CD4-positive, alpha-beta T cell treated with Interleukin-4 for 1 hour (primary cell): ENCODE measurements at regions not wholly inside any gene's neighbourhood (a gene's known extent, or its start where the extent isn't known, plus 50 kb on each side); places are given as distances from the start of the nearest gene placed in this dataset.
"Not testable (repeated sequence)": the region's sequence is repeated elsewhere in the genome, so short reads cannot be mapped to it uniquely, and the experiment has no call there.

Experiments
- DNase-seq, 2 donors: peaks; one replicate each; pipeline ENCODE4 v3.0.0-alpha.2; 2020 to 2022

DNA sequence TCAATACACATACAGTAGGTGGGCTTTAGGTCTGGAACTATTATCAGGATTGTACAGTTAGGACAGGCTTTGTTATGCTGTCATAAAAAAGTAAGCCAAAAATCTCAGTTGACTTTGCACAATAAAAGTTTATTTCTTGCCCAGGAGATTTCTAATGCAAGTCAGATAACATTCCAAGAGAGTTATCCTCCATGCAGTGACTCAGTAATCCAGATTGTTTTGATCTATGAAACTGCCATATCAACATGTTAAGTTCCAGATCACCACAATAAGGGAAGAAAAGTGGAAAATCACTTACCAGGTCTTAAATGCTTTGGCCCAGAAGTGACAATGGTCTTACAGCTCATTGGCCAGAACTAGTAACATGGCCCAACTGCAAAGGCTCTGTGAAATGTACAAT is 636.2 kb upstream of the KLF12 start:
- DNase-seq, result no peak

DNA sequence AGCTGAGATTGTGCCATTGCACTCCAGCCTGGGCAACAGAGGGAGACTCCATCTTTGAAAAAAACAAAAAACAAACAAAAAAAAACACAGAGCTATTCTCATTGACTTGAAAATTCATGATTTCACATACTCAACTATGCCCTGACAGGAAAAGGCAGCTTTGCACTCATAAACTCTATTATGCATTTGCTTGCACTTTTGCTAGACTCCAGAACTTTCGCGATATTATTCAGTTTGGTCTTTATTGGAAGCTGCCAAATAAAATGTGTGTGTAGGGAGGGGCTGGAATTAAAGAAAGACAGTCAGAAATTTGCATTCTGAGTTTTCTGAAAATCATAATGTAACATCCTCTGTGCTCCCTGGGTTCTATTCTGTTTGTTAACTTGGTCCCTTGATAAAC is 635.1 kb upstream of the KLF12 start:
- no peak for DNase-seq

DNA sequence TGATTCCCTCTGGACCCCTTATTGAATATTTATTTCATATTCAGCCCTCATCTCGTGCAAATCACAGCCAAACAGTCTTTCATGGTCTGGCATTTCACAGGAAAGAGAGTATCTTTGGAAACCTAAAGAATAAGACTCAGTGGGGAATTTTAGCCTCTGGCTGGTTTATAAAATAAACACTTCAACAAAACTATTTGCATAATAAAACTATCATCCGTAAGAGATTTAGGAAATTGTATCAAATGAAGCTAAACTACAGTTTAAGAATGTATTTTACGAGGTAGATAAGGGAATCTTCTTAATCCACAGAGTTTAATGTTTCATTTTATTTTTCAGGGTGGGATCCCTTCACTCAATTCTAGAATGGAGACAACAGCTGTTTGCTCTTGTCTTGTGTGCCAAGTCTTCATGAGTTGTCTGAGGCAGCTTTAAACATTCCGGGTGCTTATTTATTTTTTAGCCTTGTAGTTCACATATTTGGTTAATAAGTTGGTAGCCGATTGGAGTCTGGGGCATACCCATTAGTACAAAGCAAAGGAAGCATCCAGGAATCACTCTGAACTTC is 634.4 kb upstream of the KLF12 start:
- no peak for DNase-seq

DNA sequence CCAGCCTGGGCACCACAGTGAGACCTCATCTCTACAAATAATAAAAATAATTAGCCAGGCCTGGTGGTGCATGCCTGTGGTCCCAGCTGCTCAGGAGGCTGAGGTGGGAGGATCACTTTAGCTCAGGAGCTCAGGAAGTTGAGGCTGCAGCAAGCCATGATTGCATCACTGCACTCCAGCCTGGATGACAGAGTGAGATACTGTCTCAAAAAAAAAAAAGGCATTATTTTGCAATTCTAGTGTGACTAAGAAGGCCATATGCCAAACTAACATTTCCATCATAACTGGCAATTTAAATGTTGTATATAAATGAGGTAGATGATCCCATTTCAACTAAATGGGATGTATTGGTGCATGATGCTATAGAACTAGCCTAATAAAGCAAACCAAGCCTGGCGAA is 632.8 kb upstream of the KLF12 start:
- DNase-seq, result no peak

DNA sequence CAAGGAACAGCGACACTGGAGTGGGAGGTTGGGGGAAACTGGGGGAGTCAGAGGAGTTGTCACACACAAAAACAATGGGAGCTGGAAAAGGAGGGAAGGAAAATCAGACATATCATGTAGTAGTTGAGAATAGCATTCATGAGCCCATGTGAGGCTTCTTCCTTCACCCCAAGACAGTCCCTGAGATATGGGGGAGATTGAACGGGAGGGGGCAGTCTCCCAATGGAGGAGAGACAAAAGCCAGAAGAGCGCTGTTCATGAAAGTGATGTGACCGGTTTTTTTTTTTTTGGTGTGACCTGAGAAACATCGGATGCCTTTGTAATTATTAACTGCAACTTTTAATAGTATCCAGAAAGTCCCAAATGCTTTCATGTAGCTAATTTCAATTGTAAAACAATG is 631.8 kb upstream of the KLF12 start:
- DNase-seq, result no peak

DNA sequence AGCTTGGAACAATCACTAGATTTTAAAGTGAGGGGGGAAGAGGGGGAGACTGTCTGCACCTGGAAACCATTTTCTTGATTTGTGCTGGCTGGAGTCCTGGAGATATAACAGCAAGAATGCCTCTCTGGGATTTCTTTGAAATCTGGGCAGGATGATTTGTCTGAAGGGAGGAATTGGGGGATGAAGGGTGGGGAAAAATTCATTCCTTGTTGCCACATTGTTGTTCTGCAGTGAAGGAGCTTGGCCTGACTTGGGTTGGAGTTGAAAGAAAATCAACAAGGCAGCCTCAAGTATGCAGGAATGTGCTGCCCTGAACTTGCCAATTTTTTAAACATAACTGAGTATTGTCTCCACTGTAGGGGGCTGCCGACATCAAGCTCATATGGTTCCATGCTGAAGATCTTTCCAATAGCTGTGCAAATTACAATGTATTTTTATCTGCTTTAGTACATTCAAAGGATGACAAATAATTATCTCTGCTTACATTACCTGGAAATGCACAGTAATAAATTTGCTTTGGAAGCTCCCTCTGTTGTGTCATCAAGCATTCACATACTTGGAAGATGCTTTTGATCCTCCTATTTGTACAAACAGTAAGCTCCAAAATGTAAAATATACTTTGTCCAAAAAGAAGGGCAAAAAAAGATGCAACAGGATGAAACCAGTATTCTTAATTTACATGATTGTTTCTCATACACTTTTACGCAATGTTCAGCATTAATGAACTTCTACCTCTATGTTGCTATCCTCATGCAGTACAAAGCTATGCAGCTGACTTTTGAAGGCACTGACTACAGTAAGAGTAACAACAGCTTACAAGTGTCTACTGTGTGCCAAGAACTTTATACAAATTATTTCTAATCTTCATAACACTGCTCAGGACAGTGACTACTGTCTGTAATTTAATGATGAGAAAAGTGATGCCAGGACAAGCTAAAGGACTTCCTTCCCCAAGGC is 627.9 kb upstream of the KLF12 start:
- no peak for DNase-seq

DNA sequence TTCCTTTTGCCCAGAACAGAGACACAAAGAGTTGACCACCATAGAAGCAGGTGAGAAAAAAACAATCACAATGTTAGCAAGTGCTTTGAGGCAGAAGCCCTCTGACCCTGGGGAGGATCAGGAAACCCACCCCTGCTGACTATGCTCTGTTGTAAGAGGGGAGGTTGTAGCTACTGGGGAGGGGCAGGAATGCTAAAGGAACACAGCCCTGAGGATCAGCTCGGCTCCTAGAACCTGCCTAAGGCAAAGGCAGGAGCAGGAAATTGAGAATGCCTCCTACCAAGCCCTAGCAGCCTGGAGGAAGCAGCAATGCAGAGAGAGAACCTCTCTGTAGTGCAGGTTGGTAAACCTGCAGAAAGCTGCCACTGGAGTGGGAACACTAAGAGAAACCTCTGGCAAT is 624.0 kb upstream of the KLF12 start:
- DNase-seq, result no peak

DNA sequence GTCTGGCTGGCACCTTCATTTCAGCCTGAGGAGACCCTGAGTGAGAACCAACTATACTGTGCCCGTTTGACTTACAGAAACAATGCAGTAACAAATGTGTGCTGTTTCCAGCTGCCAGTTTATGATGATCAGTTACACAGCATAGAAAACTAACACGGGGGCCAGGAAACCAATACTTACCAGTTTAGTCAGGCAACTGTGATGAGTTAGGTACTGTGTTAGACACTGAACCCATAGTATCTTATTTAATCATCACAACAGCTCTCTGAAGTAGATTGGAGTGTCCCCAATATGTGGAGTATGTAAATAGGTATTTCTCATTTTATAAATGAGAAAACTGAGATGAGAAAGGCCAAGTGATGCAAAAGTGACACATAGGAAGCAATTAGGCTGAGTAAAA is 620.9 kb upstream of the KLF12 start:
- no peak for DNase-seq

DNA sequence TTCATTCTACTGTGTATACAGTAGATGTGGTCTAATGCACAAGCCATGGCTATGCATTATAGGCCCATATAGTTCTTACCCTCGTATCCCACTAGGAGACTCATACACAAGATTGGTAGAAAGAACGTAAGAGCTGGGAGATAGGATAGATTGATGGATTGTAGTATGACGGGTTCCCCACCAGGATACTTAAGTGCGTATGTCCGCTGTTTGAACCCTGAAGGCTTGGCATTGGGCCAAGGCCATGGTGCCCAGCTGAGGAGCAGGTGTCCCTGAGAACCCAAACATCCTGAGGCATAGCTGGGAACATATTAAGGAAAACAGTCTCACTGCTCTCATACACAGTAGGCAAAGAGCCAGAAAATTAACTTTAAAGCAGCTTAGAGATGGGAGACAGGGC is 617.5 kb upstream of the KLF12 start:
- no peak for DNase-seq

DNA sequence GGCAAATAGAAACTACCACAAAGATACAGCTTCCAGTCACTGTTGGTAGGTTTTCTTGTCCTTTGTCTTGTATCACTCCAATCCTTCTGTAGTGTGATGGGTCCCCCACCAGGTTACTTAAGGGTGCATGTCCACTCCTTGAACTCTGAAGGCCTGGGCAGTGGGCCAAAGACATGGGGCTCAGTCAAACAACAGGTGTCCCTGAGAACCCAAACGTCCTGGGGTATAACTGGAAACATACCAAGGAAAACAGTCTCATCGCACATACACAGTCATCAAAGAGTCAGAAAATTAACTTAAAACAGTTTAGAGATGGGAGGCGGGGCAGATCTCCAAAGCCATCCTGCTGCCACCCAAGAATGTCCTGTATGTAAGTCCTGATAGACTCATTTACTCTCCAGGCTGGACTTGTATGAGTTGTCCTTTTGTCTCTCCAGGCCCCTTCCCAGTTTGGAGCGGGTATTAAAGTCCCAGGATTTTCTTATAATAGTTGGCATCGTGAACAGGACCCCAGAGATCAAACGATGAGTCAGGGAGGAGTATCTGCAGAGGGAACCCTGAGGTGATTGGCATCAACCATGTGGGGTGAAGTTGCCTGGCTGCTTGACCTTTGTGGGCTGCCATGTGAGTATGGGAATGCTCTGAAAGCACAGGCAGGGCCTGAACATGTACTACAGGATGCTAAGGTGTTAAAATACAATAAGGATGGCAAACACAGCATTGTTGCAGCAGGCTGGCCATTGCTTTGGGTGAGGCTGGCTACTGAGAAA is 613.2 kb upstream of the KLF12 start:
- no peak for DNase-seq

DNA sequence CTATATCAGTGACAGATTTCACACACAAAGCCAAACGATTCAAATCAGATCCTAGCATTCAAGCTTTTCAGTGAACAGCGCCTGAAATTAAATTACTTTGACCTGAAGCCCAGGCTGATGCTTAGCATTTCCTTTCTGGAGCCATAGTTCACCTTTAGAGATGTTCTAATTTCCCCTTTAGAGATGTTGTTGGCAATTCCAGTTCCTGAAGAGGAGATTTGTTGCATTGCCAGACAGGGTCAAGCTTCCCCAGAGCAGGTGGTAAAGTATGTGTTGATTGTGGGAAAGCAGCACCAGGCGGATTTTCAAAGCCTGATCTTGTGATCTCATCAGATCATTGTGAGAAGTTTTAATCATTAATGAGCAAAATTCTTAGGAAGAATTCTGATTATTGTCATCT is 609.8 kb upstream of the KLF12 start:
- DNase-seq, result no peak

DNA sequence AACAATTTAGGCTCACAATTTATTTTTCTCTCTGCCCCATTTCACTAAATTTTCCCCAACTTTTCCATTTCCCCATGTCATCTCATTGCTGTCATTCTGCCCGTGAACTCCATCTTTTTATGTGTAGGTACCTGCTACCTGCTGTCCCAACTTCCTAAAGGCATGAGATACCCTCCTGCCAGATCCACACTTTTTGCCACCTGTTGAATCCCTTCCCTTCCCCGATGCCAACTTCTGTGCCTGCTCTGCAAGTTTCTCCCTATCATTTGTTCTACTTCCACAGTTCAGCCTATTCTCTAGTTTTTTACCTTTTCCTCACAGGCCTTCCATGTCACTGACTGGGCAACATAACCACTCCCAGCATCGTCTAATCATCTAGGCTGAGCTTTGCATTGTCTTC is 607.5 kb upstream of the KLF12 start:
- DNase-seq, result no peak

DNA sequence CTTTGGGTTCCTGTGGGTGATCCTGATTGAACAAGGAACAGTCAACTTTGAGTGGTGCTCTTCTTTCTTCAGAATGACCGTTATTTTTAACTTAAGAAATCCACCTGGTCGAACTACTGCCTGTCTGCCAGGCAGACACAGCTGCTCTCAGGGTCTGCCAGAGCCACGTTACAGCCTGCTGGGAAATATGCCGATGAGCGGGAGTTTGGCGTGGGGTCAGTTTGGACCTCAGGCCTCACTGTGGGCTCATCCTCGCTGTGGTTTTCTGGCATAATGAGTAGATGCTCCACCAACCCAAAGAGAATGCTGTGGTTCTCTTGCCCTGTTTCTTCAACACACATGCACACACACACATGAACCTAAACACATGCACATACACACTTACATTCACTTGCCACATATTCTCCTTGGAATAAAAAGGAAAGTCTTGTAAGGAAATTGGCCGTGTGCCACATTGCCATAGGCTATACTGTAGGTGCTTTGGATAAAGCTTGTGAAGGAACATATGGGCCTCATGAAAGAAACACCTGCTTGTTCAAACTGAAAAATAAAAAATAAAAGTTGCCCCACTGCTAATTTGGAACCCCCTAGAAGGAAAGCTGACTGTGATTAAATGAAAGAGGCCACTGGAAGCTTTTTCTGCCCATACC is 598.7 kb upstream of the KLF12 start:
- DNase-seq, result no peak

DNA sequence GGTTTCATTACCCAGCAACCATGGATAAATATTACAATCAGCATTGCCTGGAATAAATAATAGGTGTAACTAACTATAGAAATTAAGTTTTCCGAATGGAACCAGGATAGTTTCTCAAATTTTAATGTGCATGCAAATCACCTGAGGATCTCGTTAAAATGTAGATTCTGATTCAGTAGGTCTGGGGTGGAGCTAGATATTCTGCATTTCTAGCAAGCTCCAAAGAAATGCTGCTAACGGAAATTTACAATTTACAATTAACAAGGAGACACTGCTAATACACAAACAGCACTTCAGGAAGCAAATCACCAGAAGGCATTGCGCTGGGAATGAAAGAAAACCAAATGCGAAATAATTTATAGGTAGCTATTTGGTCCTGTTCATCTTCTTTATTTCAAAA is 597.5 kb upstream of the KLF12 start:
- DNase-seq, result no peak

DNA sequence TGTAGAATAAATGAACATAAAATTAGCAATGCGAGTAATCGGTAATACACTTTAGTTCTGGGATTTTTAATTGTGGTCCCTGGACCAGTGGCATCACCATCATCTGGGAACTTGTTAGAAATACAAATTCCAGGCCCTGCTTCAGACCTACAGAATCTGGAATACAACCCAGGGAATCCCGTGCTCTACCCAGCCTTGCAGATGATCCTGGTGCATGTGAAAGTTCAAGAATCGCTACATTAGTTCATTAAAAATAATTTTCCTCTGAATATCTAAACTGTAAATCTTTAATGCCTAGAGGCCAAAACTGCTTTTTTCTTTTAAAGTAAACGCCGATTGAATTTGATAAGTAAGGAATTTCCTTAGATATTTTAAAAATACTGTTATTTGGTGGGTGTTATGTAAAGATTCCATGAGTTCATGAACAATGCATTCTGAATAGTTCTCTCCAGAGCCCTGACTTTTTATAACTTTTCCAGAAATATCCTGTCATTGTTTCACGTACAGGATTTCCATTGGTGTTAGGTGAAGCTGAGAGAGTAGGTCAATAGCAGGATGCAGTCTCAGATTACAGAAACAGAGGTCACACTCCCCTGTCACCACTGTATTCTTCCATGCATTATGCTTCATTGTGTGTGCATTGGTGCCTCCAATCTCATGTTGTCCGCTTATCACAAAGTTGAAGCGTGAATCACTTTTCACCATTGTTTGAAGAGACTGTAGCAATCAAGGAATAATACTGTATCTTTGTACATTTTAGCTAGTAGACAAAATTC is 596.5 kb upstream of the KLF12 start:
- no peak for DNase-seq

DNA sequence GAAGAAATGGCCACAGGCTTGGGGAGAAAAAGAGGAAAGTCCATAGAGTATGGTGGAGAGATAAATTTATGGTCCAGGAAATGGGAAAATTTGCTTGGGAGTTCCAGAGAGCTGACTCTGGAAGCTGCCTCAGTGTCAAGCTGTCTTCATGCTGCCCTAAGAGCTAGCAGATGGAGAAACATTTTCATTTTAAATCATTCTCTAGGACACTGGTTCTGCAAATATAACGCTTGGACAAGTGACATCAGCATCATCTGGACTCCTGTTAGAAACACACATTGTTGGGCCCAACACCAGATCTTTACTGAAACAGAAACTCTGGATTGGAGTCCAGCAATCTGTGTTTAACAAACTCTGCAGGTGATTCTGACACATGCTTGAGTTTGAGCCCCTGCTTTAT is 592.0 kb upstream of the KLF12 start:
- no peak for DNase-seq

DNA sequence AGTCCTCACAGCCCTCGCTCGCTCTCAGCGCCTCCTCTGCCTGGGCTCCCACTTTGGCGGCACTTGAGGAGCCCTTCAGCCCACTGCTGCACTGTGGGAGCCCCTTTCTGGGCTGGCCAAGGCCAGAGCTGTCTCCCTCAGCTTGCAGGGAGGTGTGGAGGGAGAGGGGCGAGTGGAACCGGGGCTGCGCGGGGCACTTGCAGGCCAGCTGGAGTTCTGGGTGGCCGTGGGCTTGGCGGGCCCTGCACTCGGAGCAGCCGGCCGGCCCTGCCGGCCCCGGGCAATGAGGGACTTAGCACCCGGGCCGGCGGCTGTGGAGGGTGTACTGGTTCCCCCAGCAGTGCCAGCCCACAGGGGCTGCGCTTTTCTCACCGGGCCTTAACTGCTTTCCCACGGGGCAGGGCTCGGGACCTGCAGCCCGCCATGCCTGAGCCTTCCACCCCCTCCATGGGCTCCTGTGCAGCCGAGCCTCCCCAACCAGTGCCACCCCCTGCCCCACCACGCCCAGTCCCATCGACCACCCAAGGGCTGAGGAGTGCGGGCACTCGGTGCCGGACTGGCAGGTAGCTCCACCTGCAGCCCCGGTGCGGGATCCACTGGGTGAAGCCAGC is 584.1 kb upstream of the KLF12 start:
- DNase-seq, result not testable (repeated sequence)

DNA sequence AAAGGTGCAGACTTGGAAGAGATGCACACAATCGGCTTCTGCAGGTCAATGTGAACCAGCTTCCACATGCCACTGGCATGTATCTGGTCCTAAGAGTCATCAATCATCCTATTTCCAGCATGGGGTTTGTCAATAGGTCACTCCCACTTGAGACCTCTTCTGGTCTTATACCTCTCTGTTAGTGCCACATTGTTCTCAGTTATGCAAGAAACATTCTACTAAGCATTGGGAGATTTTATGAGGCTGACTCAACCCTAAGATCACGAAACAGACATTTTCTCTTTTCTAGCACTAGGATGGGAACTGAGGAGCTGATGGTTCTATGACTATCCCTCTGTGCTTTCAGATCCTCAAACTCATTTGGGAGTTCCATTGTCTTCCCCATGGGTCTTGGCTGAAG is 581.5 kb upstream of the KLF12 start:
- DNase-seq, result no peak

DNA sequence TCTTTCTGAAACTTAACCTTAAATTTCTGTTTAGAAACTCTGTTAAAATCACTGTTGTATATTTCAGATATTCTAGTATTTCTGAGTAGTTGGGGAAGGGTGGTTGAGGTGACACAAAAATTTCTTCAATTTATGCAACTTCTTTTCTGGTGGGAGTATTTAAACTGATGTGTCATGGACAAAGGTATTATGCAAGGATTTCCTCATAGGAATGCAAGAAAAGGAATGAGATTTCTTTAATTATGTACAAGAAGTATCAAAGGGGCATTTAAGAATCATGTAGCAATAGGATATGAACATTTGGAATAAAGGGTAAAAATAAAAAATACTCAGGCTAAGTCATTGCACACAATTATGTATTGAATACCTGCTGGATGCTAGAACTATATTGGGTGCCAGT is 575.8 kb upstream of the KLF12 start:
- no peak for DNase-seq

DNA sequence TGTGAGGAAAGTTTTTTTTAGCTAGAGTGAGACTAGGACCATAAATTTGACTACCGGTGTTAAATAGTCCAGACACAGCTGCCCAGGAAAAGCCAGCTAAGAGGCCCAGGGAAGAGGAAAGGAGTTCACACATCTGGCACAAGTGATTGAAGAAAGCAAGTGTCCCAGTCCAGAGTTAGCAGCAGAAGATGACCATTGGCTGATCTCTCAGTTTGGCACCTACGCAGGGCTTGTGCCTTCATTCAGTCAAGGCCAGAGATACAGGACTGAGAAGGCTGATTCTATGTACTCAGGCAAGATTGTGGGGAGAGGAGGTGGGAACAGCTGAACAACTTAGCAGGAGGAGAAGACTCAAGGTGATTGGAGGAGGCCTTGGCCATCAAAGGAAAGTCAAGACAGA is 575.0 kb upstream of the KLF12 start:
- DNase-seq, result no peak

DNA sequence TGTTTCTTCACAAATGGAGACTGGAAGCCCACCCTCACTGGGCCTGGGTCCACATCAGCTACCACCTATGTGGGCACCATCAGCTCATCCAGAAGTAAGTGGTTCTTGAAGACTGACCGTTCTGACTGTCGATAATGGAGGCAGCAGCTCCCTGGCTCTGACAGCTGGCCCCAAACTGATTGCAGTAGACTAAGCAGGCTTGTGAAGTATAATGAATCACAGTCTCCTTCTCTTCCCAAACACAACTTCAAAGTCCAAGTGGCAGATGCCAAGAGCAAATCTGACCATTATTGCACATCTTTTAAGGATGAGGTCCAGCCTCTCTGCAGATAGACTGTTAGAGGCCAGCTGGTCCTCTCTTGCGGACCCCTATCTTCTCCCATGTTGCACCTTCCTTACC is 574.4 kb upstream of the KLF12 start:
- no peak for DNase-seq

DNA sequence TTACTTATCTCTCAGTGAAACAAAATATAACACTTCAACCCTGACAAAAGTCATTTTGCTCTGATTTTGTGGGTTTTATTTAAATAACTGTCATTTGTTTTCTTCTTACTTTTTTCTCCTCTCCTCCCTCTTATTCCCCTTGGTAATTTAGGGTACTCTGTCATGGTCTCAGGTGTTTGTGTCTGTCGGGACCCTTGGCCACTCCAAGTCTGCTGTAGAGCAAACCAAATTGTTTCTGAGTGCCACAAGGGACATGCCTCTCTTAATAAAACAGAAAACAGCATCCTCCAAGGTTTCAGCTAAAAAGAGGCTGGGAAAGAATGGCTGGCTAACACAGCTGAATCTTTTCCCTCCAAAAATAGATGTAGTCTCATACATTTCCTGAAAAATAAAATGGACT is 573.1 kb upstream of the KLF12 start:
- no peak for DNase-seq
